Pancreas (tissue), 10 donors: ENCODE measurements at regions not wholly inside any gene's neighbourhood (a gene's known extent, or its start where the extent isn't known, plus 50 kb on each side); places are given as distances from the start of the nearest gene placed in this dataset.
A peak's percentile ranks its signal among the peaks of the same experiment; 100 is the strongest.
"Not testable (repeated sequence)": the region's sequence is repeated elsewhere in the genome, so short reads cannot be mapped to it uniquely, and the experiment has no call there.

ENCODE experiments used
- ATAC-seq, 4 donors: fragments of 200-7000 bp; cut with Tn5 transposase; one replicate each; pipeline versions ENCODE4 v1.8.0 to v1.9.1; 2020; ENCODE audit warnings: mild to moderate bottlenecking in 4 of 4, moderate library complexity in 4 of 4
- DNase-seq, 6 donors: peaks; one replicate each; pipeline ENCODE4 v3.0.0-alpha.2; 2020
- FAIRE-seq: peaks from 2 replicates; lab custom pipeline; 2012; peaks lifted over from hg19 to GRCh38; lab: Jason Lieb, UNC
- H3K27ac ChIP-seq, 4 donors: fragments of 200-600 bp; sonication (generic); 1 replicate in 3 of 4; 2 replicates in 1 of 4; pipeline versions ENCODE4 v1.5.0 to v1.8.0; 2020
- H3K27me3 ChIP-seq, 4 donors: fragments of 200-600 bp; one replicate each; pipeline ENCODE4 v1.8.0; 2021
- H3K36me3 ChIP-seq, 3 donors: fragments of 200-600 bp; sonication (generic) in 1 of 3; one replicate each; pipeline versions ENCODE4 v1.5.0 to v1.8.0; 2020 to 2021
- H3K4me1 ChIP-seq, 3 donors: fragments of 200-600 bp; one replicate each; pipeline ENCODE4 v1.8.0; 2021
- H3K4me3 ChIP-seq, 4 donors: fragments of 200-600 bp; sonication (generic) in 2 of 4; one replicate each; pipeline versions ENCODE4 v1.5.0 to v1.8.0; 2020 to 2021
- H3K9me3 ChIP-seq, 4 donors: fragments of 200-600 bp; one replicate each; pipeline ENCODE4 v1.8.0; 2021
- CTCF ChIP-seq, 4 donors: fragments of 200-600 bp; sonication (generic) in 3 of 4; IDR thresholded peaks; one replicate each; pipeline versions ENCODE4 v1.5.0 to v1.8.0; 2021; ENCODE audit warnings: antibody characterized with exemption in 4 of 4
- WGBS, 2 donors: extraction: QIAGEN DNeasy Blood & Tissue Kit; methylation state at CpG; one replicate each; pipeline ENCODE4 v1.1.7; 2013; 5-methylcytosine and 5-hydroxymethylcytosine counted together
- intact Hi-C, 3 donors: fragments of 100-400 bp; cut with DNase I; formaldehyde crosslinking; loops; one replicate each; pipeline versions ENCODE4 v1.11.1 to v1.14.2; 2022
- donor health status: healthy with polysubstance abuse.
- donor health status: DM: no; HTN: no; CAD: no; lungs with moderate emphysema.
- donor health status: DM: no; HTN: no; CAD: no.
- donor health status: control.
- donor health status: control.
- donor health status: Bipolar disorder and iron deficiency.
- donor health status: DM: yes; HTN: yes; CAD: no.
- donor health status: DM: no; HTN: no; CAD: no.
- donor health status: DM: no; HTN: no; CAD: no.
- donor health status: DM: yes; HTN: yes; CAD: no.

- DNase-seq: no peak
- 0 to 2% methylated on average over 2 of the region's 2 CpGs for WGBS, 2 donors
- no peak for ATAC-seq
- Histone ChIP-seq H3K36me3 (no peaks in the 10 kb centered on the region), H3K27me3 (no peaks in the 10 kb centered on the region), H3K4me3 (no peak overlapping the region), H3K27ac (no peak overlapping the region), H3K4me1 (no peaks in the 10 kb centered on the region), H3K9me3 (no peaks in the 10 kb centered on the region)
- FAIRE-seq: no peak
- TF ChIP-seq CTCF (IDR thresholded peaks at IDR 0.05): no peak
- intact Hi-C loops: no loop called here
Measured at GRCh38 chr16:60945225-60945624, 1091.0 kb downstream of the CDH8 start.

- ATAC-seq, intact Hi-C loops, H3K36me3 ChIP-seq, H3K9me3 ChIP-seq, H3K27ac ChIP-seq, H3K27me3 ChIP-seq, H3K4me3 ChIP-seq, H3K4me1 ChIP-seq, FAIRE-seq: not testable (repeated sequence)
- 76 to 85% methylated on average over 10 of the region's 10 CpGs for WGBS, 2 donors
- peak in 1 of 6 donors; percentile 37 for DNase-seq
Measured at GRCh38 chr16:60936189-60936588, 1100.0 kb downstream of the CDH8 start.

- H3K27me3 ChIP-seq: no peaks in the 10 kb centered on the region
- no peaks in the 10 kb centered on the region for H3K36me3 ChIP-seq
- ATAC-seq (no peak), FAIRE-seq (no peak), DNase-seq (no peak)
- no peak overlapping the region for H3K27ac ChIP-seq
- no peak overlapping the region for H3K4me3 ChIP-seq
- intact Hi-C loops: no loop called here
- TF ChIP-seq CTCF (IDR thresholded peaks at IDR 0.05): no peak
- WGBS, 2 donors: 50 to 68% methylated on average over 3 of the region's 3 CpGs
- H3K9me3 ChIP-seq: no peaks in the 10 kb centered on the region
- no peaks in the 10 kb centered on the region for H3K4me1 ChIP-seq
Measured at GRCh38 chr16:60932600-60932999, 1103.6 kb downstream of the CDH8 start.

GRCh38 chr16:60930291-60930690, 1105.9 kb downstream of the CDH8 start:
- FAIRE-seq (no peak), ATAC-seq (no peak), DNase-seq (no peak)
- Histone ChIP-seq H3K36me3 (no peaks in the 10 kb centered on the region), H3K9me3 (no peaks in the 10 kb centered on the region), H3K27me3 (no peaks in the 10 kb centered on the region), H3K4me3 (no peak overlapping the region), H3K4me1 (no peaks in the 10 kb centered on the region), H3K27ac (no peak overlapping the region)
- 46 to 64% methylated on average over 5 of the region's 5 CpGs for WGBS, 2 donors
- intact Hi-C loops: no loop called here
- no peak for TF ChIP-seq CTCF (IDR thresholded peaks at IDR 0.05)

- intact Hi-C loops: no loop called here
- Histone ChIP-seq H3K27ac (no peak overlapping the region), H3K36me3 (no peaks in the 10 kb centered on the region), H3K9me3 (no peaks in the 10 kb centered on the region), H3K4me1 (no peaks in the 10 kb centered on the region), H3K4me3 (no peak overlapping the region), H3K27me3 (no peaks in the 10 kb centered on the region)
- WGBS, 2 donors: 72 to 78% methylated on average over 2 of the region's 2 CpGs
- FAIRE-seq (no peak), DNase-seq (no peak), ATAC-seq (no peak)
- TF ChIP-seq CTCF (IDR thresholded peaks at IDR 0.05): no peak
Measured at GRCh38 chr16:60922920-60923319, 1113.3 kb downstream of the CDH8 start.

GRCh38 chr16:60914334-60914733, 1121.9 kb downstream of the CDH8 start:
- FAIRE-seq: peak; percentile 26
- no peak overlapping the region for H3K4me3 ChIP-seq
- DNase-seq: no peak
- no peak overlapping the region for H3K27ac ChIP-seq
- H3K36me3 ChIP-seq: no peaks in the 10 kb centered on the region
- WGBS, 2 donors: 56 to 69% methylated on average over 3 of the region's 3 CpGs
- no peak for TF ChIP-seq CTCF (IDR thresholded peaks at IDR 0.05)
- ATAC-seq: no peak
- H3K4me1 ChIP-seq: no peaks in the 10 kb centered on the region
- H3K27me3 ChIP-seq: no peaks in the 10 kb centered on the region
- intact Hi-C loops: no loop called here
- no peaks in the 10 kb centered on the region for H3K9me3 ChIP-seq
